ENCODE measurements at regions not wholly inside any gene's neighbourhood (a gene's known extent, or its start where the extent isn't known, plus 50 kb on each side); places are given as distances from the start of the nearest gene placed in this dataset.

- no peak overlapping the region for H3K4me3 Mint-ChIP-seq
- WGBS (ENCODE audit: insufficient coverage), result 98% methylated on average over 2 of the region's 5 CpGs
- TF ChIP-seq, protein P1, sequence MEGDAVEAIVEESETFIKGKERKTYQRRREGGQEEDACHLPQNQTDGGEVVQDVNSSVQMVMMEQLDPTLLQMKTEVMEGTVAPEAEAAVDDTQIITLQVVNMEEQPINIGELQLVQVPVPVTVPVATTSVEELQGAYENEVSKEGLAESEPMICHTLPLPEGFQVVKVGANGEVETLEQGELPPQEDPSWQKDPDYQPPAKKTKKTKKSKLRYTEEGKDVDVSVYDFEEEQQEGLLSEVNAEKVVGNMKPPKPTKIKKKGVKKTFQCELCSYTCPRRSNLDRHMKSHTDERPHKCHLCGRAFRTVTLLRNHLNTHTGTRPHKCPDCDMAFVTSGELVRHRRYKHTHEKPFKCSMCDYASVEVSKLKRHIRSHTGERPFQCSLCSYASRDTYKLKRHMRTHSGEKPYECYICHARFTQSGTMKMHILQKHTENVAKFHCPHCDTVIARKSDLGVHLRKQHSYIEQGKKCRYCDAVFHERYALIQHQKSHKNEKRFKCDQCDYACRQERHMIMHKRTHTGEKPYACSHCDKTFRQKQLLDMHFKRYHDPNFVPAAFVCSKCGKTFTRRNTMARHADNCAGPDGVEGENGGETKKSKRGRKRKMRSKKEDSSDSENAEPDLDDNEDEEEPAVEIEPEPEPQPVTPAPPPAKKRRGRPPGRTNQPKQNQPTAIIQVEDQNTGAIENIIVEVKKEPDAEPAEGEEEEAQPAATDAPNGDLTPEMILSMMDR (IDR thresholded peaks at IDR 0.05), result no peak
These were observed 56.7 kb upstream of the RBPJ start for GRCh38 chr4:26264109-26264508.

GRCh38 chr4:26267087-26267486 lies 53.7 kb upstream of the RBPJ start:
- 100% methylated on average over 1 of the region's 1 CpG for WGBS (ENCODE audit: insufficient coverage)
- Histone ChIP-seq H3K9me3 (ENCODE audit: control insufficient read depth, insufficient read depth, low read length) (no peaks in the 10 kb centered on the region), H3K36me3 (ENCODE audit: control insufficient read depth, insufficient read depth, low read length) (no peaks in the 10 kb centered on the region), H3K4me3 (ENCODE audit: low read length) (no peak overlapping the region), H3K27me3 (ENCODE audit: control insufficient read depth, insufficient read depth, low read length) (no peaks in the 10 kb centered on the region), H3K27ac (ENCODE audit: low read length) (no peak overlapping the region), H3K4me1 (ENCODE audit: control insufficient read depth, insufficient read depth, low read length) (no peaks in the 10 kb centered on the region)
- intact Hi-C loops (cut with micrococcal nuclease), result no loop called here
- Mint-ChIP-seq H3K27me3 (ENCODE audit: low read depth in 2 of 2) (peaks cover 24 to 33% of the 10 kb centered on the region in 2 donors), H3K27ac (no peak overlapping the region), H3K36me3 (no peaks in the 10 kb centered on the region), H3K4me3 (no peak overlapping the region), H3K9me3 (no peaks in the 10 kb centered on the region), H3K4me1 (peaks cover 0 to 4% of the 10 kb centered on the region in 2 donors)
- DNase-seq (no peak), ATAC-seq (no peak)
- TF ChIP-seq, protein P1 (IDR thresholded peaks at IDR 0.05), result no peak

More at GRCh38 chr4:26264109-26264508, 56.7 kb upstream of the RBPJ start:
- Mint-ChIP-seq H3K36me3 (no peaks in the 10 kb centered on the region), H3K27ac (no peak overlapping the region), H3K9me3 (peaks cover 0 to 2% of the 10 kb centered on the region in 2 donors), H3K27me3 (ENCODE audit: low read depth in 2 of 2) (peaks cover 17 to 23% of the 10 kb centered on the region in 2 donors), H3K4me1 (peaks cover 0 to 4% of the 10 kb centered on the region in 2 donors)
- intact Hi-C loops (cut with micrococcal nuclease), result no loop called here
- Histone ChIP-seq H3K27ac (ENCODE audit: low read length) (no peak overlapping the region), H3K4me1 (ENCODE audit: control insufficient read depth, insufficient read depth, low read length) (no peaks in the 10 kb centered on the region), H3K27me3 (ENCODE audit: control insufficient read depth, insufficient read depth, low read length) (no peaks in the 10 kb centered on the region), H3K36me3 (ENCODE audit: control insufficient read depth, insufficient read depth, low read length) (no peaks in the 10 kb centered on the region), H3K9me3 (ENCODE audit: control insufficient read depth, insufficient read depth, low read length) (no peaks in the 10 kb centered on the region), H3K4me3 (ENCODE audit: low read length) (no peak overlapping the region)
- DNase-seq (no peak), ATAC-seq (no peak)

DNA sequence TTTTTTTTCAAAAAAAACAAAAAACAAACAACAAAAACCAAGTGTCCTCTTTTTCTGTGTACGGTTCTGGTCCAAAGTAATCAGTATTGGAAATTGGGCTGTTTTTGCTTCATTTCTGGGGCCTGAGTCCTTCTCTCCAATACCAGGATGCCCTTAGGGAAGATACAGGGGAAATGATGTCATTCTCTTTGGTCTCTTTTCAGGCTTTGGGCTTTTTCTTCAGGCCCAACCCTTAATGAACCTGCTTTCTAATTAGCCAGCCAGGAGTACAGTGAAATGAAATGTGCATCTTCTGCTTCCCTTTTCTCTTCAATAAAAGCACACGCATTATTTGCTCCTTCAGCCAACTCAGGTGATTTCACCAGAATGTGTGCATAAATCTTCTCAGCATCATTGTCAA lies 52.6 kb upstream of the RBPJ start:
- no peak overlapping the region for H3K27ac ChIP-seq (ENCODE audit: low read length)
- no peaks in the 10 kb centered on the region for H3K36me3 Mint-ChIP-seq
- H3K4me3 ChIP-seq (ENCODE audit: low read length), result no peak overlapping the region
- 90% methylated on average over 2 of the region's 2 CpGs for WGBS (ENCODE audit: insufficient coverage)
- intact Hi-C loops (cut with micrococcal nuclease), result no loop called here
- no peak overlapping the region for H3K27ac Mint-ChIP-seq
- DNase-seq (no peak), ATAC-seq (no peak)
- no peaks in the 10 kb centered on the region for H3K9me3 ChIP-seq (ENCODE audit: control insufficient read depth, insufficient read depth, low read length)
- H3K4me1 ChIP-seq (ENCODE audit: control insufficient read depth, insufficient read depth, low read length), result peaks cover 1% of the 10 kb centered on the region
- H3K9me3 Mint-ChIP-seq, result no peaks in the 10 kb centered on the region
- H3K4me3 Mint-ChIP-seq, result no peak overlapping the region
- peaks cover 19 to 27% of the 10 kb centered on the region in 2 donors for H3K27me3 Mint-ChIP-seq (ENCODE audit: low read depth in 2 of 2)
- no peaks in the 10 kb centered on the region for H3K36me3 ChIP-seq (ENCODE audit: control insufficient read depth, insufficient read depth, low read length)
- H3K4me1 Mint-ChIP-seq, result peaks cover 0 to 4% of the 10 kb centered on the region in 2 donors
- TF ChIP-seq, protein P1 (IDR thresholded peaks at IDR 0.05), result no peak
- H3K27me3 ChIP-seq (ENCODE audit: control insufficient read depth, insufficient read depth, low read length), result no peaks in the 10 kb centered on the region

DNA sequence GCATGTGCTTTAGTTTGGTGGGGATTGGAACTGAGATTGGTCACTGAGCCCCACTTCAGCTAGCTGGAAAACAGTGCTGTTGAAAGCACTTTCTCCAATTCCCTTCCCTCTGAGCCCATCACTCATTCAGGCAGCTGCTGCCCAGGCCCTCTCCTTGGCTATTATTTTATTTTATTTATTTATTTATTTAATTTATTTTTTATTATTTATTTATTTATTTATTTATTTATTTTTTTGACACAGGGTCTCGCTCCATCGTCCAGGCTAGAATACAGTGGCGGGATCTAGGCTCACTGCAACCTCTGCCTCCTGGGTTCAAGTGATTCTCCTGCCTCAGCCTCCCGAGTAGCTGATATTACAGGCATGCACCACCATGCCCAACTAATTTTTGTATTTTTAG lies 51.8 kb upstream of the RBPJ start:
- Mint-ChIP-seq H3K4me1 (peaks cover 0 to 4% of the 10 kb centered on the region in 2 donors), H3K4me3 (no peak overlapping the region), H3K27ac (no peak overlapping the region), H3K27me3 (ENCODE audit: low read depth in 2 of 2) (peaks cover 22 to 35% of the 10 kb centered on the region in 2 donors), H3K36me3 (no peaks in the 10 kb centered on the region), H3K9me3 (no peaks in the 10 kb centered on the region)
- intact Hi-C loops (cut with micrococcal nuclease), result no loop called here
- ATAC-seq (no peak), DNase-seq (no peak)
- no peak overlapping the region for H3K4me3 ChIP-seq (ENCODE audit: low read length)
- no peak overlapping the region for H3K27ac ChIP-seq (ENCODE audit: low read length)
- peaks cover 6% of the 10 kb centered on the region for H3K4me1 ChIP-seq (ENCODE audit: control insufficient read depth, insufficient read depth, low read length)
- H3K9me3 ChIP-seq (ENCODE audit: control insufficient read depth, insufficient read depth, low read length), result no peaks in the 10 kb centered on the region
- 98% methylated on average over 4 of the region's 4 CpGs for WGBS (ENCODE audit: insufficient coverage)
- H3K36me3 ChIP-seq (ENCODE audit: control insufficient read depth, insufficient read depth, low read length), result no peaks in the 10 kb centered on the region
- H3K27me3 ChIP-seq (ENCODE audit: control insufficient read depth, insufficient read depth, low read length), result no peaks in the 10 kb centered on the region
- TF ChIP-seq, protein P1 (IDR thresholded peaks at IDR 0.05), result no peak

All from natural killer cell (primary cell).